HG02678 (cell line): ENCODE measurements at regions not wholly inside any gene's neighbourhood (a gene's known extent, or its start where the extent isn't known, plus 50 kb on each side); places are given as distances from the start of the nearest gene placed in this dataset.

Experiments used
- ATAC-seq: cut with Tn5 transposase; IDR thresholded peaks from one replicate; pipeline ENCODE4 v1.9.1; 2021; ENCODE audit warnings: mild to moderate bottlenecking, moderate library complexity; ENCODE audit not compliant: unreplicated experiment

DNA sequence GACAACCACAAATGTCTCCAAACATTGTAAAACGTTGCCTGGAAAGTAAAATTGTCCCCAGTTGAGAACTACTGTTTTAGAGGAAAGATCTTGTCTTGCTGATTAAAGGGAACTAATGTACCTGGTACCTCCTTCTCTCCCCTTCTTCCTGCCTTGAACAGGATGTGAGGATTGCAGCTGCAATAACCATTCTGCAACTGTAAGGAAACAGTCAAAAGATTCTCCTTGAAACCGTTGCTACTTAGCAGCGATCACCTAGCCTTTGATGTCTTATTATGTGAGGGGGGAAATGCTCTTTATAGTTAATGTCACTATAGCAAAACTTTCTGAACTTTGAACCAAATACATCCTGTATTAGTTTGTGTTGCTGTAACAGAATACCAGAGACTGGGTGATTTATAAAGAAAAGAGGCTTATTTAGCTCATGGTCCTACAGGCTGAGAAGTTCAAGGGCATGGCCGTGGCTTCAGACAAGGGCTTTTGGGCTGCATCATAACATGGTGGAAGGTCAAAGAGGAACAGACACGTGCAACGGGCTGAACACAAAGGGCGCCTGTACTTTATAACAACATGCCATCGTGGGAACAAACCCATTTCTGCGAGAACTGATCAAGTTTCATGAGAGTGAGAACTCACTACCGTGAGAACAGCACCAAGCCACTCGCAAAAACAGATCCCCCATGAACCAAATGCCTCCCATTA lies 54.2 kb upstream of the PARD3 start:
- ATAC-seq = no peak

DNA sequence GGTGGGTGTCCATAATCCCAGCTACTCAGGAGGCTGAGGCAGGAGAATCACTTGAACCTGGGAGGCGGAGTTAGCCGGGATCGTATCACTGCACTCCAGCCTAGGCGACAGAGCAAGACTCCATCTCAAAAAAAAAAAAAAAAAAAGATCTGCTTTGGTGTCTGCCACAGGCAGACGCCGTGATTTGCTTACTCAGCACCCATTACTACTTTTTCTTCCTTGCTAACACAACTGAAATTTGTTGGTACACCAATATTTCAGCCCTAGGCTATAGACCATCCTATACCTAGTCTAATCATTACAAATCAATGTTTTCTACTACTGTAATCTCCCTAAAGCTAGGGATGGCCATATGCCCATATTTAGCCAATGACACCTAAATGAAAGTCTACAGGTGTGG lies 53.5 kb upstream of the PARD3 start:
- no peak for ATAC-seq

- no peak for ATAC-seq
Measured at GRCh38 chr10:34866848-34867247, 51.8 kb upstream of the PARD3 start.
